GM18858 (cell line): ENCODE measurements at regions not wholly inside any gene's neighbourhood (a gene's known extent, or its start where the extent isn't known, plus 50 kb on each side); places are given as distances from the start of the nearest gene placed in this dataset.

ENCODE experiments used
- ATAC-seq: cut with Tn5 transposase; IDR thresholded peaks from one replicate; pipeline ENCODE4 v1.9.1; 2021; ENCODE audit not compliant: unreplicated experiment

GRCh38 chr9:104417296-104417695, 86.8 kb upstream of the OR13F1 start:
- ATAC-seq = no peak

- no peak for ATAC-seq
These were observed 75.0 kb upstream of the OR13F1 start for GRCh38 chr9:104429031-104429546.

- no peak for ATAC-seq
These were observed 69.0 kb upstream of the OR13F1 start for GRCh38 chr9:104435059-104435458.

GRCh38 chr9:104448036-104448435, 56.0 kb upstream of the OR13F1 start:
- no peak for ATAC-seq
